IMR-90 (cell line): ENCODE measurements at regions not wholly inside any gene's neighbourhood (a gene's known extent, or its start where the extent isn't known, plus 50 kb on each side); places are given as distances from the start of the nearest gene placed in this dataset.
A peak's percentile ranks its signal among the peaks of the same experiment; 100 is the strongest.

ENCODE experiments used
- ATAC-seq: fragments of 200-7000 bp; cut with Tn5 transposase; 2 replicates; pipeline ENCODE4 v1.9.1; 2020; ENCODE audit warnings: low read depth, mild to moderate bottlenecking, moderate library complexity
- BruUV-seq: library from RNA; stranded (reverse); fragments of 400-500 nt; replicated peaks from 2 replicates; lab custom pipeline; 2021; lab: Mats Ljungman, UMichigan
- CTCF ChIA-PET: fragments of 300-600 bp; formaldehyde crosslinking; extraction: SDS; loops from one replicate; lab custom pipeline; 2021; ENCODE audit warnings: antibody characterized with exemption; lab: Yijun Ruan, JAX
- POLR2A ChIA-PET: fragments of 300-600 bp; sonication (Branson Sonifier 250); formaldehyde crosslinking; loops from one replicate; lab custom pipeline; 2022; ENCODE audit warnings: antibody characterized with exemption; ENCODE audit not compliant: unreplicated experiment; lab: Charles Lee
- DNase-seq: peaks from one replicate; pipeline ENCODE4 v3.0.0; 2013
- H2AFZ ChIP-seq: replicated peaks from 2 replicates; pipeline ENCODE3; 2013; ENCODE audit warnings: low read length, mild to moderate bottlenecking; ENCODE audit not compliant: poor library complexity
- H2AK5ac ChIP-seq: 2 replicates; pipeline ENCODE4 v1.6.1; 2013; ENCODE audit warnings: low read depth, low read length, inconsistent platforms
- H2AK9ac ChIP-seq: replicated peaks from 2 replicates; pipeline ENCODE3; 2013; ENCODE audit warnings: mild to moderate bottlenecking, low read depth, low read length, moderate library complexity; ENCODE audit not compliant: poor library complexity
- H2BK120ac ChIP-seq: 2 replicates; pipeline ENCODE4 v1.6.1; 2013; ENCODE audit warnings: low read depth, low read length, inconsistent platforms
- H2BK15ac ChIP-seq: 3 replicates; pipeline ENCODE4 v1.6.1; 2013; ENCODE audit warnings: low read depth, low read length, inconsistent platforms
- H2BK20ac ChIP-seq: 2 replicates; pipeline ENCODE4 v1.6.1; 2013; ENCODE audit warnings: low read depth, mild to moderate bottlenecking, inconsistent platforms, low read length, moderate library complexity
- H2BK5ac ChIP-seq: 2 replicates; pipeline ENCODE4 v1.6.1; 2013; ENCODE audit warnings: mild to moderate bottlenecking, low read depth, low read length, inconsistent platforms; ENCODE audit not compliant: poor library complexity, severe bottlenecking
- H3K14ac ChIP-seq: replicated peaks from 2 replicates; pipeline ENCODE4 v1.6.1; 2013; ENCODE audit warnings: low read depth, low read length, inconsistent platforms
- H3K18ac ChIP-seq: 2 replicates; pipeline ENCODE4 v1.6.1; 2013; ENCODE audit warnings: low read depth, low read length, control low read depth
- H3K23ac ChIP-seq: 2 replicates; pipeline ENCODE4 v1.6.1; 2013; ENCODE audit warnings: low read depth, low read length, inconsistent platforms
- H3K27ac ChIP-seq: 2 replicates; pipeline ENCODE4 v1.5.1; 2013; ENCODE audit warnings: mild to moderate bottlenecking, control low read depth, low read length; ENCODE audit not compliant: insufficient read depth
- H3K27me3 ChIP-seq: 2 replicates; pipeline ENCODE4 v1.6.1; 2013; ENCODE audit warnings: low read length; ENCODE audit not compliant: control insufficient read depth, insufficient read depth
- H3K36me3 ChIP-seq: 2 replicates; pipeline ENCODE4 v1.6.1; 2013; ENCODE audit warnings: low read length, mixed read lengths; ENCODE audit not compliant: control insufficient read depth, insufficient read depth
- H3K4ac ChIP-seq: 2 replicates; pipeline ENCODE4 v1.6.1; 2013; ENCODE audit warnings: low read depth, low read length, inconsistent platforms
- H3K4me1 ChIP-seq: 2 replicates; pipeline ENCODE4 v1.6.1; 2013; ENCODE audit warnings: low read length, mixed read lengths; ENCODE audit not compliant: control insufficient read depth, insufficient read depth
- H3K4me2 ChIP-seq: 2 replicates; pipeline ENCODE4 v1.6.1; 2013; ENCODE audit warnings: low read depth, mild to moderate bottlenecking, control low read depth, low read length, moderate library complexity
- H3K4me3 ChIP-seq: 2 replicates; pipeline ENCODE4 v1.5.1; 2013; ENCODE audit warnings: low read depth, mild to moderate bottlenecking, control low read depth, low read length, moderate library complexity; ENCODE audit not compliant: insufficient read depth
- H3K56ac ChIP-seq: 2 replicates; pipeline ENCODE4 v1.6.1; 2013; ENCODE audit warnings: low read length, inconsistent platforms; ENCODE audit not compliant: insufficient read depth; ENCODE audit errors: extremely low read depth
- H3K79me1 ChIP-seq, 2 experiments: 2 replicates each; pipeline ENCODE4 v1.6.1; 2013; ENCODE audit warnings: low read length in 2 of 2, inconsistent platforms in 1 of 2, low read depth in 1 of 2
- H3K9ac ChIP-seq: 2 replicates; pipeline ENCODE4 v1.6.1; 2013; ENCODE audit warnings: low read depth, low read length, control low read depth
- H3K9me1 ChIP-seq: 2 replicates; pipeline ENCODE4 v1.6.1; 2013; ENCODE audit warnings: low read length, inconsistent platforms; ENCODE audit not compliant: insufficient read depth
- H3K9me3 ChIP-seq: 2 replicates; pipeline ENCODE4 v1.6.1; 2013; ENCODE audit warnings: low read length; ENCODE audit not compliant: control insufficient read depth, insufficient read depth
- H4K20me1 ChIP-seq: 2 replicates; pipeline ENCODE4 v1.6.1; 2013; ENCODE audit warnings: low read length, inconsistent platforms; ENCODE audit not compliant: insufficient read depth
- H4K5ac ChIP-seq: 2 replicates; pipeline ENCODE4 v1.6.1; 2013; ENCODE audit warnings: mild to moderate bottlenecking, low read depth, low read length, control low read depth
- H4K8ac ChIP-seq, 2 experiments: 2 replicates each; pipeline ENCODE4 v1.6.1; 2013; ENCODE audit warnings: low read depth in 2 of 2, low read length in 2 of 2, control low read depth in 1 of 2, inconsistent platforms in 1 of 2
- H4K91ac ChIP-seq: 2 replicates; pipeline ENCODE4 v1.6.1; 2013; ENCODE audit warnings: low read depth, low read length, inconsistent platforms; ENCODE audit not compliant: insufficient read depth
- MAZ ChIP-seq: IDR thresholded peaks from 2 replicates; pipeline ENCODE4 v1.6.1; 2012; ENCODE audit warnings: low read depth, mild to moderate bottlenecking, low read length, improper control_type of control experiment, moderate library complexity, borderline replicate concordance
- RAD21 ChIP-seq: IDR thresholded peaks from 2 replicates; pipeline ENCODE4 v1.6.1; 2012; ENCODE audit warnings: low read length, improper control_type of control experiment
- WGBS, 2 experiments: methylation state at CpG; one replicate each; pipeline versions ENCODE4 v1.1.5 to v1.1.7; 2013; ENCODE audit warnings: missing lambda C conversion rate in 2 of 2; ENCODE audit not compliant: insufficient read length in 1 of 2; ENCODE audit errors: extremely low coverage in 2 of 2; 5-methylcytosine and 5-hydroxymethylcytosine counted together
- dilution Hi-C: fragments of 300-500 bp; cut with HindIII; formaldehyde crosslinking; loops from one replicate; pipeline ENCODE4 v1.14.3; 2018; ENCODE audit warnings: low sequenced_read_pairs; ENCODE audit not compliant: unreplicated experiment
- in situ Hi-C: fragments of 300-500 bp; cut with MboI; formaldehyde crosslinking; loops from 3 replicates; pipeline ENCODE4 v1.14.3; 2019; ENCODE audit warnings: low sequenced_read_pairs, inconsistent platforms, mixed read lengths
- intact Hi-C: fragments of 100-400 bp; cut with micrococcal nuclease; formaldehyde crosslinking; loops from 2 replicates; pipeline ENCODE4 v1.10.0; 2022

GRCh38 chr12:92021666-92022035 lies 124.0 kb downstream of the BTG1 start:
- CTCF ChIA-PET, result interaction anchor here (0.7 kb wide), 1 partner anchor 947 kb away, joined by 4 read pairs; no protein-coding TSS in a partner anchor
- intact Hi-C loops, result no loop called here
- no peak overlapping the region for H2BK120ac ChIP-seq
- no peak overlapping the region for H2BK5ac ChIP-seq
- DNase-seq (no peak), ATAC-seq (no peak)
- no peak for TF ChIP-seq MAZ
- no peak for TF ChIP-seq RAD21
- H4K5ac ChIP-seq, result no peak overlapping the region
- in situ Hi-C loops, result no loop called here
- BruUV-seq, result no TSS peak
- H2AK5ac ChIP-seq, result no peak overlapping the region
- H3K9me3 ChIP-seq, result no peaks in the 10 kb centered on the region
- peak overlapping the region; percentile 10; the same call in 1 of the 2 replicates for H3K14ac ChIP-seq
- H3K56ac ChIP-seq, result no peak overlapping the region
- H3K36me3 ChIP-seq, result no peaks in the 10 kb centered on the region
- no peak overlapping the region for H3K4me2 ChIP-seq
- no peak overlapping the region for H2AFZ ChIP-seq
- dilution Hi-C loops, result no loop called here
- H3K27ac ChIP-seq, result no peak overlapping the region
- H3K18ac ChIP-seq, result no peak overlapping the region
- no peaks in the 10 kb centered on the region for H3K9me1 ChIP-seq
- no peaks in the 10 kb centered on the region for H3K27me3 ChIP-seq
- no peak overlapping the region for H2BK20ac ChIP-seq
- H3K4ac ChIP-seq, result 0 out of 2 replicates have a peak overlapping the region, but pooled peaks have one; percentile 1
- no peak overlapping the region for H2AK9ac ChIP-seq
- H4K91ac ChIP-seq, result no peak overlapping the region
- H4K20me1 ChIP-seq, result no peaks in the 10 kb centered on the region
- peaks cover 2% of the 10 kb centered on the region; the same call in 1 of the 2 replicates for H3K4me1 ChIP-seq
- H3K9ac ChIP-seq, result no peak overlapping the region
- H4K8ac ChIP-seq, result no peak overlapping the region
- H3K23ac ChIP-seq, result no peak overlapping the region
- no CpG with 5 or more reads among the region's 1 CpG for WGBS, 2 experiments
- H3K79me1 ChIP-seq, result no peaks in the 10 kb centered on the region
- no peak overlapping the region for H2BK15ac ChIP-seq
- POLR2A ChIA-PET, result no interaction called here
- no peak overlapping the region for H3K4me3 ChIP-seq
